A673 (cell line): ENCODE measurements at regions not wholly inside any gene's neighbourhood (a gene's known extent, or its start where the extent isn't known, plus 50 kb on each side); places are given as distances from the start of the nearest gene placed in this dataset.

Experiments
- EZH2 ChIP-seq: fragments of 200-600 bp; sonication (generic); IDR thresholded peaks from 2 replicates; pipeline ENCODE4 v1.6.1; 2017; ENCODE audit warnings: borderline replicate concordance, low read depth, mild to moderate bottlenecking, mixed read lengths, antibody characterized with exemption, low read length; ENCODE audit not compliant: poor library complexity, severe bottlenecking
- TF ChIP-seq, protein P1 (sequence below): fragments of 300-800, 200-600 bp; sonication (generic); conservative IDR thresholded peaks from 2 replicates; pipeline ENCODE4 v1.5.1; 2017; ENCODE audit warnings: low read depth, mild to moderate bottlenecking, antibody characterized with exemption, low read length, moderate library complexity, mixed read lengths

GRCh38 chr1:4585216-4585615 lies 69.2 kb upstream of the AJAP1 start:
- TF ChIP-seq, protein P1, sequence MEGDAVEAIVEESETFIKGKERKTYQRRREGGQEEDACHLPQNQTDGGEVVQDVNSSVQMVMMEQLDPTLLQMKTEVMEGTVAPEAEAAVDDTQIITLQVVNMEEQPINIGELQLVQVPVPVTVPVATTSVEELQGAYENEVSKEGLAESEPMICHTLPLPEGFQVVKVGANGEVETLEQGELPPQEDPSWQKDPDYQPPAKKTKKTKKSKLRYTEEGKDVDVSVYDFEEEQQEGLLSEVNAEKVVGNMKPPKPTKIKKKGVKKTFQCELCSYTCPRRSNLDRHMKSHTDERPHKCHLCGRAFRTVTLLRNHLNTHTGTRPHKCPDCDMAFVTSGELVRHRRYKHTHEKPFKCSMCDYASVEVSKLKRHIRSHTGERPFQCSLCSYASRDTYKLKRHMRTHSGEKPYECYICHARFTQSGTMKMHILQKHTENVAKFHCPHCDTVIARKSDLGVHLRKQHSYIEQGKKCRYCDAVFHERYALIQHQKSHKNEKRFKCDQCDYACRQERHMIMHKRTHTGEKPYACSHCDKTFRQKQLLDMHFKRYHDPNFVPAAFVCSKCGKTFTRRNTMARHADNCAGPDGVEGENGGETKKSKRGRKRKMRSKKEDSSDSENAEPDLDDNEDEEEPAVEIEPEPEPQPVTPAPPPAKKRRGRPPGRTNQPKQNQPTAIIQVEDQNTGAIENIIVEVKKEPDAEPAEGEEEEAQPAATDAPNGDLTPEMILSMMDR: peak; percentile 54
- no peak for TF ChIP-seq EZH2
